GM21576 (cell line): ENCODE measurements at regions not wholly inside any gene's neighbourhood (a gene's known extent, or its start where the extent isn't known, plus 50 kb on each side); places are given as distances from the start of the nearest gene placed in this dataset.

Experiments
- ATAC-seq: cut with Tn5 transposase; IDR thresholded peaks from one replicate; pipeline ENCODE4 v1.9.1; 2021; ENCODE audit warnings: mild to moderate bottlenecking, moderate library complexity; ENCODE audit not compliant: unreplicated experiment

- no peak for ATAC-seq
Measured at GRCh38 chr6:40946738-40947301, 92.2 kb downstream of the UNC5CL start.

DNA sequence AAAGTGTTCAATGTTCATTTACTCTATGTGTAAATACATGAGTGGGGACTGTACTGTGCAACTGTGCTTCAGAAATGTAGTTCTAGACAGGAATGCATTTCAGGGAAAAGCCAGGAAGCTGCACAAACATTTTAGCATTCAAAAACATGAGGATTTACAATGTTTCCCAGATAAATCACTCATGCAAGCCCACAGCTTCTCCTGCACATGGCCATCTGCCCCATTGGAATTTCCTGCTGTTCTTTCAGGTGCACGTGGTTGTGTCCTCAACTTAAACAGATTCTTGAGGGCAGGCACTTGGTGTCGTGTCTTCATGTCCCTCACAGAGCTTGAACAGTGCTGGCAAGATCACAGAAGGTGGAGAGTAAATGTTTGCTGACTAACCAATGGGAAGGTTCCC, 101.5 kb downstream of the UNC5CL start:
- no peak for ATAC-seq

DNA sequence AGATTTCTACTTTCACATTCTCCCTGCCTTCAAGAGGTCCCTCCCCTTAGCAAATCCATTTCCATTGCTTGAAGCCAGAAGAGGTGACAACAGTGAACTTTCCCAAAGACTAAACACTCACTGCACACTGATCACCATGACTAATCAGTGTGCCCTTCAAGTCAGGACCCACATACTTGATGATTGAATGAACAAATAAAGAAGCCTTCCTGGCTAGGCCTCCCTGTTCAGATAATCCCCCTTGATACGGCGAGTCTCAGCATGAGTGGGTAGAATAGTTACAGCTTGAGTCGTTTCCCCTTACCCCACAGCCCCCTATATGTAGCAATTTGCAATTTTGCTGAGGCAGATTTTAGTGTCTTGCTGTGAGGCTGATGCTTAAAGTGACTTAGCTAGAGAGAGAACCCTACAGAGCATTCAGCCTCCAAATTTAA, 102.2 kb downstream of the UNC5CL start:
- ATAC-seq: no peak

GRCh38 chr6:40933864-40934263, 105.2 kb downstream of the UNC5CL start:
- ATAC-seq: no peak

- no peak for ATAC-seq
Measured at GRCh38 chr6:40932953-40933352, 106.1 kb downstream of the UNC5CL start.

- no peak for ATAC-seq
Measured at GRCh38 chr6:40932366-40932765, 106.7 kb downstream of the UNC5CL start.

- ATAC-seq: no peak
Measured at GRCh38 chr6:40931931-40932330, 107.1 kb downstream of the UNC5CL start.

DNA sequence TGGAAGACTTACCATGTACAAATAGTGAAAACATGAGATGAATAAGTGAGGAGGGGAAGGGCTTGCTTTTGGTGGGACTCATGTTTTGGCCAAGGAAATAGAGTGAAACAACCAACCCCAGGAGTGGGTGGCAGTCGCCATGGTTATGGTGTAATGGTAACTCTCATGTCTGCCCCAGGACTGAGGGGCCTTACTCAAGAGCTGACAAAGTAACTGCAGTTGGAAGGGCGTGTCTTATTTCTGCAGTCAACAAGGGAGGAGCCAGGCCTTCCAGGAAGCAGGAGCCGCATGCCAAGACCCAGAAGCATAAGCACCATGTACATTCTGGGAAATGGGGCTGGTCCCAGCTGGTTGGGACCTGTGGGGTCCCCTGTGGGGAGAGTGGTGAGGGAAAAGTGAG, 108.5 kb downstream of the UNC5CL start:
- ATAC-seq: no peak

DNA sequence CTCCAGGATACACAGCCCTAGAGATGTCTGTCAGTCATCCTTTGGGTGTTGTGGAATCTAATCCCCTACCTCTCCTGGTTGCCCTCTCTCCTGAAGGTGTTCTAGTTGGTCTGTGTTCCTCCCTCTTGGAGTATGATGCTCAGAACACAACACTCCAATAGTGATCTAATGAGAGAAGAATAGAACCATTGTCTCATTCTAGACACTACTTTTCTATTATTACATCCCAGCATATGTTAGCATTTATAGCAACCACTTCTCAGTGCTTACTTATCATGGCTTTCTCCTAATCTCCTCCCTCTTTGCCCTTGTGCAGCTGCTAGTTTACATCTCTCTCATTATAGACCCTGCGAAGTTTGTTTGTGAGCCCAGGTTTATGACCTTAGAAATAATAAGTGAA, 109.0 kb downstream of the UNC5CL start:
- ATAC-seq: no peak

DNA sequence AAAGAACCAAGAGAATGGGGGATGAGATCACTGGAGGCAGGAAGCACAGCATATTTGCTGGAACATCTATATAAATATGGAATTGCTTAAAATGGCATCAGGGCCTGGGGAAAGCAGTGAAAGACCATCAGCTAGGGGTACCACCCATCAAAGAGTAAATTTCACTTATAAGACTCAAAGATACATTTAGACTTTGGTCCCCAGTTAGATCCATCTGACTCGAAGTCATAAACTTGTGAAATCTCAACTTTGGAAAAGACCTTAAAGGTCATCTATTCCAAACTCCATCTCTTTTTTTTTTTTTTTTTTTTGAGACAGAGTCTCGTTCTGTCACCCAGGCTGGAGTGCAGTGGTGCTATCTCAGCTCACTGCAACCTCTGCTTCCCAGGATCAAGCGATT, 109.8 kb downstream of the UNC5CL start:
- ATAC-seq: no peak

DNA sequence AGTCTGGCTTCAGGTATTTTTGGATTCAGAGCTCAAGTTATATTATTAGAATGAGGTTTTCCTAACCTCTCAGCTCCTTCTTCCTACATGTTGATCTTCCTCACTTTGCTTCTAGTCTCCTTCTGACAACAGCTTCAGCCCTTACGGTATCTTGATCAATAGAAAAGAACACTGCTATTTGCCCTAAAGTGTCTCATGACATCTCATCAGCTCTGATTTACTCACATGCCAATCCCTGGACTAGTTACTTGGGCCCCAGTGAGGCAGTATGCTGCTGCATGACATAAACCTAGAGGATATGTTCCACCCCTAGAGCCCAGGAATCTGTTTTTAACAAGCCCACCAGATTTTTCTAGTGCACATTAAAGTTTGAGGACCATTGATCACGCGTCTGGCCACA, 110.3 kb downstream of the UNC5CL start:
- no peak for ATAC-seq

GRCh38 chr6:40928307-40928706, 110.7 kb downstream of the UNC5CL start:
- no peak for ATAC-seq

DNA sequence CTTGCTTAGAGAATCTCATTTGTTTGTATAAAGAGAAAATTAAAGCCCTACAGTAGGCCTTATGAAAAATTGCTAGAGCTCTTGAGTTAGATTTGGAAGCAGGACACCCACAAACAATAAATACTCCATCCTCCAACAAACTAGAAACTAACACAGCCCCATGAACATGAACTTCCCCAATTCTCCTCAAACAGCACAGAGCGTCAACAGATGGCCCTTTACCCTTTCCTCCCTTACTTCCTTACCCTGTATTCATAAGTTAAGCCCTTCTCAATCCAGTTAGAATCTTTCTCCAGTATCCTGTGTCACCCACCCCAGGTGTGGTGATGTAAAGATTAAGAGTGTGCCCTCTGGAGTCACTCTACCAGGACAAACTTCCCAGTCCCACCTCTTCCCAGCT, 113.7 kb downstream of the UNC5CL start:
- no peak for ATAC-seq

- no peak for ATAC-seq
Measured at GRCh38 chr6:40924839-40925238, 114.2 kb downstream of the UNC5CL start.

GRCh38 chr6:40923880-40924279, 115.1 kb downstream of the UNC5CL start:
- no peak for ATAC-seq

- ATAC-seq: no peak
Measured at GRCh38 chr6:40923326-40923725, 115.7 kb downstream of the UNC5CL start.

DNA sequence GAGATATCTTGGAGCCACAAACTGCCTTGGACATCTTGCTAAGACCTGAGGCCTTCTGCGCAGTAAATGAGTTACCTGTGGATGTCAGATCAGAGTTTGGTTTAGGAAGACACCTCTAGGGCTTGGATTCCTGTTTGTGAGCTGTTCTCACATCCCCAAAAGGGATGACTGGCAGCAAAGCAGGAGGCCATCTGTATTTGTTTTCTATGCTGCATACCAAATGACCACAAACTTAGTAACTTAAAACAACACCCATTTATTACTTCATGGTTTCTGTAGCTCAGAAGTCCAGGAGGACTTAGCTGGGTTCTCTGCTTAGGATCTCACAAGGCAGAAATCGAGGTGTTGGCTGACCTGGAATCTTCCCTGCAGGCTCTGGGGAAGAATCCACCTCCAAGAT, 116.7 kb downstream of the UNC5CL start:
- no peak for ATAC-seq

- no peak for ATAC-seq
Measured at GRCh38 chr6:40918040-40918651, 120.9 kb downstream of the UNC5CL start.

GRCh38 chr6:40917603-40918002, 121.4 kb downstream of the UNC5CL start:
- ATAC-seq: no peak

GRCh38 chr6:40916845-40917244, 122.2 kb downstream of the UNC5CL start:
- ATAC-seq: no peak

DNA sequence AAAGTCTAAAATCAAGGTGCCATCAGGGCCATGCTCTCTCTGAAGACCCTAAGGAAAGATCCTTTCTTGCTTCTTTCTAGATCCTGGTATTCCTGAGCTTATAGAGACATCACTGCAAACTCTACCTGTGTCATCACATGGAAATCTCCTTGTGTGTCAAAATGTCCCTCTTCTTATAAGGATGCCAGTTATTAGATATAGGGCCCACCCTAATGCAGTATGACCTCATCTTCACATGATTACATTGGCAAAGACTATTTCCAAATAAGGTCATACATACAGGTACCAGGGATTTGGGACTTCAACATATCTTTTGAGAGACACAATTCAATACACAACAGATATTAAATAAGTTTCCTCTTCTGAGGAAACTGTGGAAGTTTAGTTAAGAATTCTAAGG, 123.9 kb downstream of the UNC5CL start:
- no peak for ATAC-seq

DNA sequence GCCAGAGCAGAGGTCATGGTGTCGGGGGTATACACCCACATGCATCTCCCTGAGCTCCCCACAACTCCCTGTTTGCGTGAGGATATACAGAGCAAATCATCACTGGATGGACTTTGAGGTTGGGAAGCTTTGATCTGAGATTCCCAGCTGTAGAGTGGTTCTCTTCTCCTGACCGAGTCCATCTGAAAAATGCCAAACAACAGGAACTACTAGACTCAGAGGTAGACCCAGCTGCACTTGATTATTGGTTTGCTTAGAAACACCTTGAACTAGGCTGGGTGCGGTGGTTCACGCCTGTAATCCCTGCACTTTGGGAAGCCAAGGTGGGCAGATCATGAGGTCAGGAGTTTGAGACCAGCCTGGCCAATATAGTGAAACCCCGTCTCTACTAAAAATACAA, 125.0 kb downstream of the UNC5CL start:
- ATAC-seq: no peak
